ENCODE measurements at regions not wholly inside any gene's neighbourhood (a gene's known extent, or its start where the extent isn't known, plus 50 kb on each side); places are given as distances from the start of the nearest gene placed in this dataset.

GRCh38 chr3:1019157-1019556 is 73.7 kb upstream of the CNTN6 start (continued):
- TF ChIP-seq CREM (IDR thresholded peaks at IDR 0.05; ENCODE audit: low read depth) (no peak), POLR2A (IDR thresholded peaks at IDR 0.05; ENCODE audit: low read depth, low read length) (no peak)

- RAD21 ChIA-PET (ENCODE audit: unreplicated experiment) = no interaction called here
- no peaks in the 10 kb centered on the region for H3K27me3 ChIP-seq (replicated peaks in 1 of 2; ENCODE audit: control insufficient read depth in 2 of 2, insufficient read depth in 2 of 2, low read length in 1 of 2)
- ATAC-seq (no peak), FAIRE-seq (no peak), DNase-seq (ENCODE audit: low read depth, low spot score) (no peak)
- WGBS (ENCODE audit: insufficient coverage, insufficient replicate concordance, low lambda C conversion rate, missing lambda C conversion rate) = 16% methylated on average over 2 of the region's 2 CpGs
- SMC1A ChIA-PET (ENCODE audit: uncharacterized antibody, unreplicated experiment) = no interaction called here
- H3K27ac ChIP-seq (ENCODE audit: control insufficient read depth, insufficient read depth) = no peak overlapping the region
- intact Hi-C loops (cut with micrococcal nuclease; ENCODE audit: unreplicated experiment) = no loop called here
- POLR2A ChIA-PET = no interaction called here
- CTCF ChIA-PET = no interaction called here
- in situ Hi-C loops (cut with MboI) = no loop called here
- H2AFZ ChIP-seq (ENCODE audit: control insufficient read depth, low read depth, low read length) = no peak overlapping the region
- no peak overlapping the region for H3K4me2 ChIP-seq (ENCODE audit: control insufficient read depth, insufficient read depth)
- H4K20me1 ChIP-seq (ENCODE audit: control insufficient read depth, insufficient read depth) = no peaks in the 10 kb centered on the region
- H3K9me3 ChIP-seq (replicated peaks; ENCODE audit: control insufficient read depth, insufficient read depth, low read length) = no peaks in the 10 kb centered on the region
- H3K36me3 ChIP-seq (ENCODE audit: control insufficient read depth in 2 of 2, insufficient read depth in 2 of 2, low read length in 1 of 2) = no peaks in the 10 kb centered on the region
- no peak overlapping the region for H3K9ac ChIP-seq (ENCODE audit: control insufficient read depth, insufficient read depth, low read length)
- no peaks in the 10 kb centered on the region for H3K4me1 ChIP-seq (ENCODE audit: control insufficient read depth, insufficient read depth, low read length)
- no TSS peak for BruUV-seq (replicated peaks)
- H3K79me2 ChIP-seq (ENCODE audit: control insufficient read depth, insufficient read depth, low read length) = no peaks in the 10 kb centered on the region
- H3K4me3 ChIP-seq = no peak overlapping the region
- TF ChIP-seq BRCA1 (IDR thresholded peaks at IDR 0.05; ENCODE audit: low read depth, low read length) = no peak
- TF ChIP-seq ZBTB40 (IDR thresholded peaks at IDR 0.05; ENCODE audit: borderline replicate concordance) = no peak
- TF ChIP-seq SREBF1 (IDR thresholded peaks at IDR 0.05; ENCODE audit: low read length) = no peak
- no peak for TF ChIP-seq PRDM15 (CRISPR knock-in tag; IDR thresholded peaks at IDR 0.05)
- TF ChIP-seq RELB (IDR thresholded peaks at IDR 0.05; ENCODE audit: low read depth) = no peak
- TF ChIP-seq ELK1 (IDR thresholded peaks at IDR 0.05; ENCODE audit: low read depth, low read length) = no peak
- TF ChIP-seq BACH1 (IDR thresholded peaks at IDR 0.05; ENCODE audit: borderline replicate concordance) = no peak
- no peak for TF ChIP-seq CHD4 (IDR thresholded peaks at IDR 0.05)
- no peak for TF ChIP-seq E4F1 (IDR thresholded peaks at IDR 0.05; ENCODE audit: borderline replicate concordance, partially characterized antibody)
Observed at GRCh38 chr3:1026395-1026794, 66.4 kb upstream of the CNTN6 start.

Measured in GM12878 (cell line).